ENCODE measurements at regions not wholly inside any gene's neighbourhood (a gene's known extent, or its start where the extent isn't known, plus 50 kb on each side); places are given as distances from the start of the nearest gene placed in this dataset.

DNA sequence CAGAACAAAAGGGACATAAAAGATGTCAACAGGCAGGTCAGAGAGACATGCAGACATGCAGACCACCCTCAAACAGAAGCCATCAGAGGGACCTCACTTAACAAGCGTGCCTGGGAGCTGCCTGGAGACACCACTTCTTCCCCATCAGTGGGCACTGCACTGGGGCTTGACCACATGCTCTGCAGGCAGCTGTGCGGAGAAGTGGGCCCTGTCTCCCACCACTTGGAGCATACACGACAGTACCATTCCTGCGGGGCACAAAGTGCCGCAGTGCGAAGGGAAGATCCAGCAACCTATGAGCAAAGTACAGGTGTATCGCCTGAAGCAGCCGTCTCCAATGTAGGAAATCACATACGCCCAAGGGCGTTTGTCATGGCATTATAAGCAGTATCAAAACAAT, 150.5 kb upstream of the FOXD4L5 start:
- TF ChIP-seq, protein P1, sequence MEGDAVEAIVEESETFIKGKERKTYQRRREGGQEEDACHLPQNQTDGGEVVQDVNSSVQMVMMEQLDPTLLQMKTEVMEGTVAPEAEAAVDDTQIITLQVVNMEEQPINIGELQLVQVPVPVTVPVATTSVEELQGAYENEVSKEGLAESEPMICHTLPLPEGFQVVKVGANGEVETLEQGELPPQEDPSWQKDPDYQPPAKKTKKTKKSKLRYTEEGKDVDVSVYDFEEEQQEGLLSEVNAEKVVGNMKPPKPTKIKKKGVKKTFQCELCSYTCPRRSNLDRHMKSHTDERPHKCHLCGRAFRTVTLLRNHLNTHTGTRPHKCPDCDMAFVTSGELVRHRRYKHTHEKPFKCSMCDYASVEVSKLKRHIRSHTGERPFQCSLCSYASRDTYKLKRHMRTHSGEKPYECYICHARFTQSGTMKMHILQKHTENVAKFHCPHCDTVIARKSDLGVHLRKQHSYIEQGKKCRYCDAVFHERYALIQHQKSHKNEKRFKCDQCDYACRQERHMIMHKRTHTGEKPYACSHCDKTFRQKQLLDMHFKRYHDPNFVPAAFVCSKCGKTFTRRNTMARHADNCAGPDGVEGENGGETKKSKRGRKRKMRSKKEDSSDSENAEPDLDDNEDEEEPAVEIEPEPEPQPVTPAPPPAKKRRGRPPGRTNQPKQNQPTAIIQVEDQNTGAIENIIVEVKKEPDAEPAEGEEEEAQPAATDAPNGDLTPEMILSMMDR (IDR thresholded peaks at IDR 0.05): no peak
- no peak for TF ChIP-seq POLR2A (IDR thresholded peaks at IDR 0.05)
